Prostate gland (tissue), 2 donors: ENCODE measurements at regions not wholly inside any gene's neighbourhood (a gene's known extent, or its start where the extent isn't known, plus 50 kb on each side); places are given as distances from the start of the nearest gene placed in this dataset.

Experiments
- CTCF ChIP-seq, 4 experiments: fragments of 200-600 bp in 2 of 4; fragments of 450-650 bp in 2 of 4; sonication (generic) in 2 of 4; IDR thresholded peaks; 1 replicate in 3 of 4; 2 replicates in 1 of 4; pipeline ENCODE4 v1.5.1; 2016 to 2019; ENCODE audit warnings: antibody characterized with exemption in 4 of 4, mild to moderate bottlenecking in 2 of 4, moderate library complexity in 2 of 4
- POLR2A ChIP-seq: fragments of 450-650 bp; IDR thresholded peaks from one replicate; pipeline ENCODE4 v1.6.1; 2016; ENCODE audit warnings: antibody characterized with exemption, mild to moderate bottlenecking
- POLR2AphosphoS5 ChIP-seq: sonication (generic); formaldehyde crosslinking; IDR thresholded peaks from one replicate; pipeline ENCODE4 v1.6.1; 2017; ENCODE audit warnings: antibody characterized with exemption

- TF ChIP-seq CTCF (IDR thresholded peaks at IDR 0.05): no peak
- TF ChIP-seq POLR2A: no peak
- no peak for TF ChIP-seq POLR2AphosphoS5
Measured at GRCh38 chr4:187903106-187903505, 92.5 kb upstream of the ZFP42 start.
